ENCODE measurements at regions not wholly inside any gene's neighbourhood (a gene's known extent, or its start where the extent isn't known, plus 50 kb on each side); places are given as distances from the start of the nearest gene placed in this dataset.

GRCh38 chr10:94220717-94221116 is 142.0 kb downstream of the NOC3L start:
- Histone ChIP-seq H3K27ac (ENCODE audit: low read depth, low read length) (no peak overlapping the region), H3K36me3 (ENCODE audit: control insufficient read depth, insufficient read depth, low read length) (no peaks in the 10 kb centered on the region), H3K9ac (ENCODE audit: extremely low read depth, low read length, poor library complexity, severe bottlenecking) (no peak overlapping the region), H3K4me1 (ENCODE audit: control insufficient read depth, insufficient read depth, low read length) (no peaks in the 10 kb centered on the region), H3K27me3 (ENCODE audit: control insufficient read depth, insufficient read depth, low read length, poor library complexity, severe bottlenecking) (no peaks in the 10 kb centered on the region), H3K9me3 (ENCODE audit: control insufficient read depth, low read length) (no peaks in the 10 kb centered on the region), H3K4me3 (ENCODE audit: low read length) (no peak overlapping the region)
- H3K4me1 Mint-ChIP-seq, result peaks cover 2% of the 10 kb centered on the region
- no peaks in the 10 kb centered on the region for H3K9me3 Mint-ChIP-seq
- no peak for DNase-seq
- H3K36me3 Mint-ChIP-seq (ENCODE audit: low read depth), result peaks cover 5% of the 10 kb centered on the region
- H3K4me3 Mint-ChIP-seq, result no peak overlapping the region
- H3K27me3 Mint-ChIP-seq (ENCODE audit: insufficient read depth), result peaks cover 2% of the 10 kb centered on the region
- H3K27ac Mint-ChIP-seq, result no peak overlapping the region
- 93 to 98% methylated on average over 6 to 8 of the region's 8 CpGs for WGBS, 2 experiments (ENCODE audit: insufficient coverage in 1 of 2, insufficient read length in 1 of 2)
- no peak for TF ChIP-seq CTCF (conservative IDR thresholded peaks at IDR 0.05)

- peaks cover 2% of the 10 kb centered on the region for H3K4me1 Mint-ChIP-seq
- peaks cover 8% of the 10 kb centered on the region for H3K36me3 Mint-ChIP-seq (ENCODE audit: low read depth)
- no peaks in the 10 kb centered on the region for H3K9me3 Mint-ChIP-seq
- H3K27me3 Mint-ChIP-seq (ENCODE audit: insufficient read depth), result peaks cover 2% of the 10 kb centered on the region
- H3K4me3 Mint-ChIP-seq, result no peak overlapping the region
- no peak for TF ChIP-seq CTCF (conservative IDR thresholded peaks at IDR 0.05)
- no peak overlapping the region for H3K27ac Mint-ChIP-seq
- 74 to 90% methylated on average over 2 to 5 of the region's 5 CpGs for WGBS, 2 experiments (ENCODE audit: insufficient coverage in 1 of 2, insufficient read length in 1 of 2)
- no peaks in the 10 kb centered on the region for H3K27me3 ChIP-seq (ENCODE audit: control insufficient read depth, insufficient read depth, low read length, poor library complexity, severe bottlenecking)
- peaks cover 10% of the 10 kb centered on the region for H3K36me3 ChIP-seq (ENCODE audit: control insufficient read depth, insufficient read depth, low read length)
- no peak overlapping the region for H3K27ac ChIP-seq (ENCODE audit: low read depth, low read length)
- H3K9me3 ChIP-seq (ENCODE audit: control insufficient read depth, low read length), result no peaks in the 10 kb centered on the region
- no peaks in the 10 kb centered on the region for H3K4me1 ChIP-seq (ENCODE audit: control insufficient read depth, insufficient read depth, low read length)
- no peak for DNase-seq
- H3K9ac ChIP-seq (ENCODE audit: extremely low read depth, low read length, poor library complexity, severe bottlenecking), result no peak overlapping the region
- H3K4me3 ChIP-seq (ENCODE audit: low read length), result no peak overlapping the region
These were observed 138.9 kb downstream of the NOC3L start for GRCh38 chr10:94223702-94224370.

GRCh38 chr10:94224656-94225055 is 138.1 kb downstream of the NOC3L start:
- peaks cover 13% of the 10 kb centered on the region for H3K36me3 Mint-ChIP-seq (ENCODE audit: low read depth)
- peaks cover 2% of the 10 kb centered on the region for H3K27me3 Mint-ChIP-seq (ENCODE audit: insufficient read depth)
- no peaks in the 10 kb centered on the region for H3K9me3 Mint-ChIP-seq
- Histone ChIP-seq H3K4me3 (ENCODE audit: low read length) (no peak overlapping the region), H3K36me3 (ENCODE audit: control insufficient read depth, insufficient read depth, low read length) (peaks cover 16% of the 10 kb centered on the region), H3K27ac (ENCODE audit: low read depth, low read length) (no peak overlapping the region), H3K9me3 (ENCODE audit: control insufficient read depth, low read length) (peaks cover under 1% of the 10 kb centered on the region), H3K27me3 (ENCODE audit: control insufficient read depth, insufficient read depth, low read length, poor library complexity, severe bottlenecking) (no peaks in the 10 kb centered on the region), H3K9ac (ENCODE audit: extremely low read depth, low read length, poor library complexity, severe bottlenecking) (no peak overlapping the region), H3K4me1 (ENCODE audit: control insufficient read depth, insufficient read depth, low read length) (no peaks in the 10 kb centered on the region)
- H3K27ac Mint-ChIP-seq, result no peak overlapping the region
- no peak for TF ChIP-seq CTCF (conservative IDR thresholded peaks at IDR 0.05)
- no peak overlapping the region for H3K4me3 Mint-ChIP-seq
- no peak for DNase-seq
- H3K4me1 Mint-ChIP-seq, result peaks cover 2% of the 10 kb centered on the region
- WGBS, 2 experiments (ENCODE audit: insufficient coverage in 1 of 2, insufficient read length in 1 of 2), result 79 to 100% methylated on average over 1 of the region's 1 CpG
